Cardiac fibroblast (primary cell): ENCODE measurements at regions not wholly inside any gene's neighbourhood (a gene's known extent, or its start where the extent isn't known, plus 50 kb on each side); places are given as distances from the start of the nearest gene placed in this dataset.
A peak's percentile ranks its signal among the peaks of the same experiment; 100 is the strongest.

Experiments
- DNase-seq, 2 donors: peaks; one replicate each; pipeline versions ENCODE4 v3.0.0 to v3.0.0-alpha.2; 2010; ENCODE audit warnings: low read depth in 2 of 2
- H3K4me3 ChIP-seq, 2 donors: replicated peaks in 1 of 2; 1 replicate in 1 of 2; 2 replicates in 1 of 2; pipeline ENCODE4 v1.5.1; 2011; ENCODE audit warnings: low read depth in 2 of 2, low read length in 2 of 2, mild to moderate bottlenecking in 2 of 2, moderate library complexity in 1 of 2
- TF ChIP-seq, protein P1 (sequence below): IDR thresholded peaks from one replicate; pipeline ENCODE4 v1.5.1; 2011; ENCODE audit warnings: low read depth, mild to moderate bottlenecking, low read length, inconsistent platforms

- H3K4me3 ChIP-seq, result no peak overlapping the region
- DNase-seq, result peak; percentile 31 to 68
- TF ChIP-seq, protein P1, sequence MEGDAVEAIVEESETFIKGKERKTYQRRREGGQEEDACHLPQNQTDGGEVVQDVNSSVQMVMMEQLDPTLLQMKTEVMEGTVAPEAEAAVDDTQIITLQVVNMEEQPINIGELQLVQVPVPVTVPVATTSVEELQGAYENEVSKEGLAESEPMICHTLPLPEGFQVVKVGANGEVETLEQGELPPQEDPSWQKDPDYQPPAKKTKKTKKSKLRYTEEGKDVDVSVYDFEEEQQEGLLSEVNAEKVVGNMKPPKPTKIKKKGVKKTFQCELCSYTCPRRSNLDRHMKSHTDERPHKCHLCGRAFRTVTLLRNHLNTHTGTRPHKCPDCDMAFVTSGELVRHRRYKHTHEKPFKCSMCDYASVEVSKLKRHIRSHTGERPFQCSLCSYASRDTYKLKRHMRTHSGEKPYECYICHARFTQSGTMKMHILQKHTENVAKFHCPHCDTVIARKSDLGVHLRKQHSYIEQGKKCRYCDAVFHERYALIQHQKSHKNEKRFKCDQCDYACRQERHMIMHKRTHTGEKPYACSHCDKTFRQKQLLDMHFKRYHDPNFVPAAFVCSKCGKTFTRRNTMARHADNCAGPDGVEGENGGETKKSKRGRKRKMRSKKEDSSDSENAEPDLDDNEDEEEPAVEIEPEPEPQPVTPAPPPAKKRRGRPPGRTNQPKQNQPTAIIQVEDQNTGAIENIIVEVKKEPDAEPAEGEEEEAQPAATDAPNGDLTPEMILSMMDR, result no peak
Measured at GRCh38 chr18:43931439-43931838, 654.1 kb upstream of the SYT4 start.

DNA sequence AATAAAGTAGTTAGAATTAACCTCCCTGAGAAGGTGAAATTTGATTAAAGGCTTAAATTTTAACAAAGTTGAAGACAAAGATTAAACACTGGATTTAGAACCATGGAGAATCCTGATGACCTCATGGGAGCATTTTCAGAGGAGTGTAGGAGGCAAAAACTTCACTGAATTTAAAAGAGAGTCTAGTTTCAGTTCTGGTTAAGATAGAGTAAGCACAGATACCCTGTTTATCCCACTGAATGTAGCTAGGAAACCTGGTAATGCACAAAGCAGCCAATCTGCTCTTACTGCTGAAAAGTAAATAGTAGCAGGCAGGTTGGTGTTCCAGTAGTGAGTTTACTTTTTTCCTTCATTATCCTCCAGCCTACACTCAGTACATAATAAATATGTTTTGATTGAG, 654.9 kb upstream of the SYT4 start:
- H3K4me3 ChIP-seq, result no peak overlapping the region
- TF ChIP-seq, protein P1, result no peak
- no peak for DNase-seq

DNA sequence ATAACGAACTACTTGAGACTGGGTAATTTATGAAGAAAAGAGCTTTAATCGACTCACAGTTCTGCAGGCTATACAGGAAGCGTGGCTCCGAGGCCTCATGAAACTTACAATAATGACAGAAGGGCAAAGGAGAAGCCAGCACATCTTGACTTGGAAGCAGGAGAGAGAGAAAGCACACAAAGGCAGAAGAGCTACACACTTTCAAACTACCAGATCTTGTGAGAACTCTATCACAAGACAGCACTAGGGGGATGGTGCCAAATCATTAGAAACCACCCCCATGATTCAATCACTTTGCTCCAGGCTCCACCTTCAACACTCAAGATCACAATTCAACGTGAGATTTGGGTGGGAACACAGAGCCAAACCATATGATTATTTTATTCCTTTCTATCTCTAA, 655.9 kb upstream of the SYT4 start:
- H3K4me3 ChIP-seq, result no peak overlapping the region
- DNase-seq, result no peak
- TF ChIP-seq, protein P1, result no peak

DNA sequence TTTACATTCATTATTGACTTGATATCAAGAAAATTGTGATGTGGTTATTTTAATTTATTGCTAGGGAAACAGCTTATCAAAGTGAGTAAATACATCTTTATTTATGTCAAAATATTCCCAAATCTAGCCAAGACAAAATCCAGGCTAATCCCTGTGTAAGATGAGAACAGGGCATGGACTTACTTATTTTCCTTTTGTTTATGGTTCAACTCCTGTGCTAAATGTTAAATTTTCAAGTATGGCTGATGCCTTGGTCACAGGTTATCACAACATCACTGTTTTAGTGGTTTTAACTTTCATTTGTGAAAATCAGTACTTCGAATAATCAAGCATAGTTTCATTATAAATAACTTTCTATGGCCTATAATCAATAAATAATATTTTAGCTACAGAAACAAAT, 657.0 kb upstream of the SYT4 start:
- DNase-seq, result no peak
- TF ChIP-seq, protein P1, result no peak
- no peak overlapping the region for H3K4me3 ChIP-seq

DNA sequence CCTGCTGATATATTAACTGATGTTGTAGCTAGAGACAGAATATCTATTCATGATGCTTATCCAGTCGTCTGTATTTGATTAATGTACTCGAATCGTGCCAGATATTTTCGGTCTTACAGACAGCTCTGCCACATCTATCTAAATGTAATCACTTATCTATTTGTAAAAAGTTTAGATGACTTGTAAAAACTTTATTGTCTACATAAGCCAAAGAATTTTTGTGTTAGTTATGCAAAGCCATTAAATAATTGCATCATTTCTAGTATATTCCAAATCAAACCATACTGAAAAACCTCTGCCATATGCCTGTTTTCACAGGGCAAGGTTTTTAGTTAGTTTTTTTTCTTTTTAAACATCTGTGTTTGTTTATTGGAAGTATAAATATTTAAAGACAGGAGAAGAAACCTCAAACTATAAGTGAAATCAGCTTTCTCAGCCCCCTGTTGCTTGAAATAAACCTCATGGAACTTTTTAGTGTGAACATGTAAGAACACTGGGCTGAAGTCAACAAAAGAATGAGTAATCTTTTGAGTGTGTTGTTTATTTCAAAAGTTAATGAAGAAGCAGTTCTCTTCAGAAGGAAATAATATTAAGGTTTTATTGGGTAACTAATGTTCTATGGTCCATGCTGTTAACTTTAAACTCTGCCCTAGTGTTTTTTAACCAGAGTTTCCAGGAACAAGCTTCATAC, 657.6 kb upstream of the SYT4 start:
- peak; percentile 28 to 38 for DNase-seq
- TF ChIP-seq, protein P1, result no peak
- H3K4me3 ChIP-seq, result no peak overlapping the region

GRCh38 chr18:43936176-43936575, 658.9 kb upstream of the SYT4 start:
- no peak for DNase-seq
- H3K4me3 ChIP-seq, result no peak overlapping the region
- TF ChIP-seq, protein P1, result no peak

- TF ChIP-seq, protein P1, result no peak
- H3K4me3 ChIP-seq, result no peak overlapping the region
- DNase-seq, result no peak
Measured at GRCh38 chr18:43949291-43949690, 672.0 kb upstream of the SYT4 start.
